ENCODE measurements at regions not wholly inside any gene's neighbourhood (a gene's known extent, or its start where the extent isn't known, plus 50 kb on each side); places are given as distances from the start of the nearest gene placed in this dataset.

GRCh38 chr10:21238717-21239116 lies 286.8 kb downstream of the SKIDA1 start:
- TF ChIP-seq CTCF (IDR thresholded peaks at IDR 0.05; ENCODE audit: borderline replicate concordance, insufficient read depth, low read depth, low read length), result no peak

GRCh38 chr10:21238044-21238443 lies 287.4 kb downstream of the SKIDA1 start:
- TF ChIP-seq CTCF (IDR thresholded peaks at IDR 0.05; ENCODE audit: borderline replicate concordance, insufficient read depth, low read depth, low read length), result no peak
- no peak overlapping the region for H3K4me3 ChIP-seq (ENCODE audit: low read depth, low read length)

More at GRCh38 chr10:21238717-21239116, 286.8 kb downstream of the SKIDA1 start:
- H3K4me3 ChIP-seq (ENCODE audit: low read depth, low read length), result no peak overlapping the region

GRCh38 chr10:21234761-21235160 lies 290.7 kb downstream of the SKIDA1 start:
- H3K4me3 ChIP-seq (ENCODE audit: low read depth, low read length), result no peak overlapping the region
- TF ChIP-seq CTCF (IDR thresholded peaks at IDR 0.05; ENCODE audit: borderline replicate concordance, insufficient read depth, low read depth, low read length), result no peak

- H3K4me3 ChIP-seq (ENCODE audit: low read depth, low read length), result no peak overlapping the region
Measured at GRCh38 chr10:21230219-21230618, 295.3 kb downstream of the SKIDA1 start.

GRCh38 chr10:21217748-21218367 lies 307.6 kb downstream of the SKIDA1 start:
- no peak for TF ChIP-seq CTCF (IDR thresholded peaks at IDR 0.05; ENCODE audit: borderline replicate concordance, insufficient read depth, low read depth, low read length)

More at GRCh38 chr10:21230219-21230618, 295.3 kb downstream of the SKIDA1 start:
- TF ChIP-seq CTCF (IDR thresholded peaks at IDR 0.05; ENCODE audit: borderline replicate concordance, insufficient read depth, low read depth, low read length), result no peak

GRCh38 chr10:21217107-21217506 lies 308.4 kb downstream of the SKIDA1 start:
- no peak for TF ChIP-seq CTCF (IDR thresholded peaks at IDR 0.05; ENCODE audit: borderline replicate concordance, insufficient read depth, low read depth, low read length)
- H3K4me3 ChIP-seq (ENCODE audit: low read depth, low read length), result no peak overlapping the region

More at GRCh38 chr10:21217748-21218367, 307.6 kb downstream of the SKIDA1 start:
- H3K4me3 ChIP-seq (ENCODE audit: low read depth, low read length), result no peak overlapping the region

GRCh38 chr10:21214329-21214728 lies 311.2 kb downstream of the SKIDA1 start:
- no peak for TF ChIP-seq CTCF (IDR thresholded peaks at IDR 0.05; ENCODE audit: borderline replicate concordance, insufficient read depth, low read depth, low read length)
- no peak overlapping the region for H3K4me3 ChIP-seq (ENCODE audit: low read depth, low read length)

Data from GM12875 (cell line).